ENCODE measurements at regions not wholly inside any gene's neighbourhood (a gene's known extent, or its start where the extent isn't known, plus 50 kb on each side); places are given as distances from the start of the nearest gene placed in this dataset.

- TF ChIP-seq MAFK (IDR thresholded peaks at IDR 0.05; ENCODE audit: low read depth, low read length) (no peak), FOS (IDR thresholded peaks at IDR 0.05; ENCODE audit: low read depth, low read length) (no peak), MXI1 (IDR thresholded peaks at IDR 0.05; ENCODE audit: borderline replicate concordance, low read depth, low read length) (no peak), MAZ (IDR thresholded peaks at IDR 0.05; ENCODE audit: borderline replicate concordance, low read depth, low read length) (no peak), RAD21 (IDR thresholded peaks at IDR 0.05; ENCODE audit: low read length) (no peak), CHD1 (IDR thresholded peaks at IDR 0.05; ENCODE audit: low read depth, low read length) (no peak), CEBPB (IDR thresholded peaks at IDR 0.05; ENCODE audit: low read depth, low read length) (no peak), CTCF (conservative IDR thresholded peaks at IDR 0.05; ENCODE audit: low read depth, low read length) (no peak), BHLHE40 (IDR thresholded peaks at IDR 0.05; ENCODE audit: low read depth, low read length) (no peak), NFE2L2 (IDR thresholded peaks at IDR 0.05; ENCODE audit: low read depth, low read length) (no peak), POLR2A (IDR thresholded peaks at IDR 0.05; ENCODE audit: low read depth, low read length) (no peak), RFX5 (IDR thresholded peaks at IDR 0.05; ENCODE audit: low read depth, low read length) (no peak), SMC3 (IDR thresholded peaks at IDR 0.05; ENCODE audit: low read depth, low read length) (no peak), RCOR1 (IDR thresholded peaks at IDR 0.05; ENCODE audit: insufficient replicate concordance, low read length) (no peak)
- TF ChIP-seq, protein P1, sequence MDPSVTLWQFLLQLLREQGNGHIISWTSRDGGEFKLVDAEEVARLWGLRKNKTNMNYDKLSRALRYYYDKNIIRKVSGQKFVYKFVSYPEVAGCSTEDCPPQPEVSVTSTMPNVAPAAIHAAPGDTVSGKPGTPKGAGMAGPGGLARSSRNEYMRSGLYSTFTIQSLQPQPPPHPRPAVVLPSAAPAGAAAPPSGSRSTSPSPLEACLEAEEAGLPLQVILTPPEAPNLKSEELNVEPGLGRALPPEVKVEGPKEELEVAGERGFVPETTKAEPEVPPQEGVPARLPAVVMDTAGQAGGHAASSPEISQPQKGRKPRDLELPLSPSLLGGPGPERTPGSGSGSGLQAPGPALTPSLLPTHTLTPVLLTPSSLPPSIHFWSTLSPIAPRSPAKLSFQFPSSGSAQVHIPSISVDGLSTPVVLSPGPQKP (IDR thresholded peaks at IDR 0.05; ENCODE audit: borderline replicate concordance, low read depth, low read length), result no peak
- TF ChIP-seq, protein P2, sequence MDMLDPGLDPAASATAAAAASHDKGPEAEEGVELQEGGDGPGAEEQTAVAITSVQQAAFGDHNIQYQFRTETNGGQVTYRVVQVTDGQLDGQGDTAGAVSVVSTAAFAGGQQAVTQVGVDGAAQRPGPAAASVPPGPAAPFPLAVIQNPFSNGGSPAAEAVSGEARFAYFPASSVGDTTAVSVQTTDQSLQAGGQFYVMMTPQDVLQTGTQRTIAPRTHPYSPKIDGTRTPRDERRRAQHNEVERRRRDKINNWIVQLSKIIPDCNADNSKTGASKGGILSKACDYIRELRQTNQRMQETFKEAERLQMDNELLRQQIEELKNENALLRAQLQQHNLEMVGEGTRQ (IDR thresholded peaks at IDR 0.05; ENCODE audit: low read depth, low read length), result no peak
- Histone ChIP-seq H3K79me1 (ENCODE audit: low read depth in 1 of 2, low read length in 2 of 2) (no peaks in the 10 kb centered on the region), H3K27ac (ENCODE audit: insufficient read depth, low read length) (no peak overlapping the region), H3K23ac (ENCODE audit: low read depth, low read length) (no peak overlapping the region), H3K14ac (replicated peaks; ENCODE audit: low read depth, low read length) (no peak overlapping the region), H3K4ac (ENCODE audit: low read depth, low read length) (no peak overlapping the region), H2BK15ac (ENCODE audit: low read depth, low read length) (no peak overlapping the region), H2BK20ac (ENCODE audit: low read depth, low read length) (no peak overlapping the region), H2AFZ (replicated peaks; ENCODE audit: low read length, poor library complexity) (no peak overlapping the region), H3K9me1 (ENCODE audit: insufficient read depth, low read length) (no peaks in the 10 kb centered on the region), H2AK9ac (replicated peaks; ENCODE audit: low read depth, low read length, poor library complexity) (no peak overlapping the region), H3K56ac (ENCODE audit: extremely low read depth, insufficient read depth, low read length) (no peak overlapping the region), H3K4me2 (ENCODE audit: low read depth, low read length) (no peak overlapping the region), H3K4me3 (ENCODE audit: insufficient read depth, low read depth, low read length) (no peak overlapping the region), H4K91ac (ENCODE audit: insufficient read depth, low read depth, low read length) (no peak overlapping the region), H3K36me3 (ENCODE audit: control insufficient read depth, insufficient read depth, low read length) (no peaks in the 10 kb centered on the region), H3K9ac (ENCODE audit: low read depth, low read length) (no peak overlapping the region), H2AK5ac (ENCODE audit: low read depth, low read length) (no peak overlapping the region), H3K18ac (ENCODE audit: low read depth, low read length) (no peak overlapping the region), H4K8ac (ENCODE audit: low read depth in 2 of 2, low read length in 2 of 2) (no peak overlapping the region), H2BK5ac (ENCODE audit: low read depth, low read length, poor library complexity, severe bottlenecking) (no peak overlapping the region), H4K20me1 (ENCODE audit: insufficient read depth, low read length) (no peaks in the 10 kb centered on the region), H3K9me3 (ENCODE audit: control insufficient read depth, insufficient read depth, low read length) (no peaks in the 10 kb centered on the region), H4K5ac (ENCODE audit: low read depth, low read length) (no peak overlapping the region), H3K4me1 (ENCODE audit: control insufficient read depth, insufficient read depth, low read length) (no peaks in the 10 kb centered on the region), H3K27me3 (ENCODE audit: control insufficient read depth, insufficient read depth, low read length) (peaks cover 4% of the 10 kb centered on the region), H2BK120ac (ENCODE audit: low read depth, low read length) (no peak overlapping the region)
- 80% methylated on average over 1 of the region's 1 CpG; no CpG with 5 or more reads in 1 of the 2 experiments for WGBS, 2 experiments (ENCODE audit: extremely low coverage in 2 of 2, insufficient read length in 1 of 2)
- dilution Hi-C loops (cut with HindIII; ENCODE audit: low sequenced_read_pairs, unreplicated experiment) (no loop called here), intact Hi-C loops (cut with micrococcal nuclease) (no loop called here), in situ Hi-C loops (cut with MboI; ENCODE audit: low sequenced_read_pairs) (no loop called here)
- ATAC-seq (ENCODE audit: low read depth) (no peak), DNase-seq (no peak)
- POLR2A ChIA-PET (ENCODE audit: unreplicated experiment), result no interaction called here
- no TSS peak for BruUV-seq (replicated peaks)
- CTCF ChIA-PET, result no interaction called here
These were observed 61.8 kb upstream of the CCDC85A start for GRCh38 chr2:56121995-56122394.

All from IMR-90 (cell line).